Heart right ventricle (tissue), 16 donors: ENCODE measurements at regions not wholly inside any gene's neighbourhood (a gene's known extent, or its start where the extent isn't known, plus 50 kb on each side); places are given as distances from the start of the nearest gene placed in this dataset.

Experiments
- ATAC-seq, 8 donors: fragments of 200-7000 bp; cut with Tn5 transposase; one replicate each; pipeline ENCODE4 v1.9.1; 2020; ENCODE audit warnings: mild to moderate bottlenecking in 8 of 8, moderate library complexity in 8 of 8, moderate number of reproducible peaks in 1 of 8
- DNase-seq, 2 donors: peaks; one replicate each; pipeline ENCODE4 v3.0.0-alpha.2; 2020
- H3K27ac ChIP-seq, 10 donors: fragments of 200-600 bp; sonication (generic) in 2 of 10; one replicate each; pipeline versions ENCODE4 v1.5.0 to v1.8.0; 2020 to 2022; ENCODE audit warnings: mild to moderate bottlenecking in 3 of 10
- H3K27me3 ChIP-seq, 7 donors: fragments of 200-600 bp; one replicate each; pipeline ENCODE4 v1.8.0; 2021 to 2022; ENCODE audit warnings: mild to moderate bottlenecking in 2 of 7
- H3K36me3 ChIP-seq, 9 donors: fragments of 200-600 bp; sonication (generic) in 1 of 9; one replicate each; pipeline versions ENCODE4 v1.5.0 to v1.8.0; 2020 to 2022; ENCODE audit warnings: mild to moderate bottlenecking in 2 of 9
- H3K4me1 ChIP-seq, 9 donors: fragments of 200-600 bp; sonication (generic) in 1 of 9; one replicate each; pipeline versions ENCODE4 v1.5.0 to v1.8.0; 2020 to 2022; ENCODE audit warnings: mild to moderate bottlenecking in 4 of 9
- H3K4me3 ChIP-seq, 10 donors: fragments of 200-600 bp; sonication (generic) in 2 of 10; one replicate each; pipeline versions ENCODE4 v1.5.0 to v1.8.0; 2020 to 2022; ENCODE audit warnings: mild to moderate bottlenecking in 7 of 10, moderate library complexity in 2 of 10
- H3K9me3 ChIP-seq, 11 donors: fragments of 200-600 bp in 10 of 11; sonication (generic) in 2 of 11; one replicate each; pipeline versions ENCODE4 v1.5.0 to v1.8.0; 2013 to 2022; ENCODE audit warnings: mild to moderate bottlenecking in 2 of 11, control low read depth in 1 of 11, moderate library complexity in 1 of 11
- WGBS, 2 donors: extraction: QIAGEN DNeasy Blood & Tissue Kit; methylation state at CpG; one replicate each; pipeline ENCODE4 v1.1.7; 2013; ENCODE audit warnings: inconsistent platforms in 1 of 2; 5-methylcytosine and 5-hydroxymethylcytosine counted together
- intact Hi-C, 10 donors: fragments of 100-400 bp; cut with DNase I; formaldehyde crosslinking; loops; one replicate each; pipeline versions ENCODE4 v1.11.1 to v1.14.2; 2022
- TF ChIP-seq, protein P1 (sequence below), 9 donors: fragments of 200-600 bp; sonication (generic) in 2 of 9; IDR thresholded peaks; one replicate each; pipeline versions ENCODE4 v1.5.0 to v1.8.0; 2021 to 2022; ENCODE audit warnings: antibody characterized with exemption in 9 of 9, mild to moderate bottlenecking in 5 of 9, moderate library complexity in 1 of 9
- donor health status: Arrhythmogenic right ventricular cardiomyopathy.
- donor health status: ischemic (EF 13 %, LVEDD 7.1; RV severe dilation, severe dysfunction).
- donor health status: healthy with polysubstance abuse.
- donor health status: DM: no; HTN: yes; CAD: no.
- donor health status: DM: no; HTN: no; CAD: no.
- donor health status: ischemic (EF 25% LVEDD 6.9; RV normal size, moderate dysfunction).
- donor health status: ischemic (EF 25% LVEDD 5.7; RV mildly dilated, moderate dysfunction).
- donor health status: healthy.
- donor health status: DM: yes; HTN: yes; CAD: no.
- donor health status: Ischemic cardiomyopathy.
- donor health status: ischemic (EF 35%, LVEDD 5.7; RV mildly dilated, moderate dysfunction).
- donor health status: nonischemic (EF 11% LVEDD 7.7; RV severe dilation, severe dysfunction).
- donor health status: DM: yes; HTN: yes; CAD: no.
- donor health status: PGD.
- donor health status: ischemic (EF 29% LVEDD 5.4; RV normal size, mild dysfunction).
- donor health status: nonischemic (EF 23%, LVEDD 6.1; RV moderate dilation, normal function).

DNA sequence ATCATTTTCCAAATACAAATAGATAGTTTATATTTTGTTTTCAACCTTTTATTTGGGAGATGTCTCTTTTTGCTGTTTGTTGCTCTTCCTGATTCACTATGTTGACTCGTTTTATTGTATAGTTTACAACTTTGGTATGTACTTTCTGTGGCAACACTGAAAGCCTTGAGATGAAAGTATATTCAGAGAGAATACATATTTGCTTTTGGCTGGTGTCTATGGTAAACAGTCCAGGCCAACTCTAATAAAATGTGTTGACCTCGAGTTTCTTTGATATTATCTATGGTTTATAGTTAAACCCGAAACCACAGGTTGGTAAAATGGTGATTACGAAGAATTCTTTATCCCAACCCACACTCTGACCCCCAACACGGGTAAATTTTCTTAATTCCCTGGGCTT lies 919.6 kb upstream of the MAP3K7 start:
- intact Hi-C loops = no loop called here
- DNase-seq (no peak), ATAC-seq (no peak)
- Histone ChIP-seq H3K4me3 (no peak overlapping the region), H3K27ac (no peak overlapping the region), H3K36me3 (no peaks in the 10 kb centered on the region), H3K9me3 (no peaks in the 10 kb centered on the region), H3K27me3 (no peaks in the 10 kb centered on the region), H3K4me1 (no peaks in the 10 kb centered on the region)
- TF ChIP-seq, protein P1, sequence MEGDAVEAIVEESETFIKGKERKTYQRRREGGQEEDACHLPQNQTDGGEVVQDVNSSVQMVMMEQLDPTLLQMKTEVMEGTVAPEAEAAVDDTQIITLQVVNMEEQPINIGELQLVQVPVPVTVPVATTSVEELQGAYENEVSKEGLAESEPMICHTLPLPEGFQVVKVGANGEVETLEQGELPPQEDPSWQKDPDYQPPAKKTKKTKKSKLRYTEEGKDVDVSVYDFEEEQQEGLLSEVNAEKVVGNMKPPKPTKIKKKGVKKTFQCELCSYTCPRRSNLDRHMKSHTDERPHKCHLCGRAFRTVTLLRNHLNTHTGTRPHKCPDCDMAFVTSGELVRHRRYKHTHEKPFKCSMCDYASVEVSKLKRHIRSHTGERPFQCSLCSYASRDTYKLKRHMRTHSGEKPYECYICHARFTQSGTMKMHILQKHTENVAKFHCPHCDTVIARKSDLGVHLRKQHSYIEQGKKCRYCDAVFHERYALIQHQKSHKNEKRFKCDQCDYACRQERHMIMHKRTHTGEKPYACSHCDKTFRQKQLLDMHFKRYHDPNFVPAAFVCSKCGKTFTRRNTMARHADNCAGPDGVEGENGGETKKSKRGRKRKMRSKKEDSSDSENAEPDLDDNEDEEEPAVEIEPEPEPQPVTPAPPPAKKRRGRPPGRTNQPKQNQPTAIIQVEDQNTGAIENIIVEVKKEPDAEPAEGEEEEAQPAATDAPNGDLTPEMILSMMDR (IDR thresholded peaks at IDR 0.05) = no peak
- 80 to 90% methylated on average over 5 of the region's 5 CpGs for WGBS, 2 donors

DNA sequence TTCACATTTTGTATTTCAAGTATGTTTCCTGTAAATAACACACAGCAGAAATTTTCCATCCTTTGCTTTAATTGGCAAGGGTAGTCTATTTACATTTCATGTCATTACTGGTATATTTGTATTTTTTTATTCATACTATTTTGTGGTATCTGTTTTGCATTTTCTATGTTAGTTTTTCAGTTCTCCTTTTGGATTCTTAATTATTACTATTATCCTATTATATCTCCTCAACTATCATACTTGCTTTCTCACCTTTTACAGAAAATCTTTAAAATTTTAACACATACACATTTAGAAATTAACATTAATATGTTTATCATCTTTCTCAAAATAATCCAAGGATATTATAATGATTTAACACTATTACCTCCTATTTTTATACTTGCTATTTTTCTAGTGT lies 918.3 kb upstream of the MAP3K7 start:
- no peak overlapping the region for H3K4me3 ChIP-seq
- intact Hi-C loops = no loop called here
- H3K36me3 ChIP-seq = no peaks in the 10 kb centered on the region
- H3K4me1 ChIP-seq = no peaks in the 10 kb centered on the region
- no peak for DNase-seq
- H3K27ac ChIP-seq = no peak overlapping the region
- no peaks in the 10 kb centered on the region for H3K27me3 ChIP-seq
- no peaks in the 10 kb centered on the region for H3K9me3 ChIP-seq
- no peak for ATAC-seq
- TF ChIP-seq, protein P1 (IDR thresholded peaks at IDR 0.05) = no peak

DNA sequence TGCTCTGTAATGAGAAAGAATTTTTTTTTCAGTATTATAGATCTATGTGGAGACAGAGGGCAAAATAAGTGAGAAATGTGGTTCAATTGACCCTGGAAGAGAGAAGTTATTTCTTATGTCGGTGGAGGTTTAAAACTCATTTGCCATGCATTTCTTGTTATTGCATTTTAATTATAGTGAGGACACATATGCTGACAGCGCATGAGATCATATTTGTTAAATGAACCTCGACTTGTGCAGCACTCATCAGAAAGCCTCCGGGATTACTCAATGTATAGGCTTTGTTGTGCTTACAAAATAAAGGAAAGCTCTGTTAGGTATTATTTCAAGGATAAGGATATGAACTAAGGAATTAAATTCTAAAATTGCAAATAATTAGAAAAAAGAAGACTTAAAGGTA lies 915.1 kb upstream of the MAP3K7 start:
- 73% methylated on average over 4 of the region's 4 CpGs for WGBS, 2 donors
- no peak for DNase-seq
- no peaks in the 10 kb centered on the region for H3K4me1 ChIP-seq
- H3K9me3 ChIP-seq = no peaks in the 10 kb centered on the region
- no peaks in the 10 kb centered on the region for H3K27me3 ChIP-seq
- no peak for ATAC-seq
- H3K27ac ChIP-seq = no peak overlapping the region
- H3K4me3 ChIP-seq = no peak overlapping the region
- no peaks in the 10 kb centered on the region for H3K36me3 ChIP-seq
- TF ChIP-seq, protein P1 (IDR thresholded peaks at IDR 0.05) = no peak
- intact Hi-C loops = no loop called here

DNA sequence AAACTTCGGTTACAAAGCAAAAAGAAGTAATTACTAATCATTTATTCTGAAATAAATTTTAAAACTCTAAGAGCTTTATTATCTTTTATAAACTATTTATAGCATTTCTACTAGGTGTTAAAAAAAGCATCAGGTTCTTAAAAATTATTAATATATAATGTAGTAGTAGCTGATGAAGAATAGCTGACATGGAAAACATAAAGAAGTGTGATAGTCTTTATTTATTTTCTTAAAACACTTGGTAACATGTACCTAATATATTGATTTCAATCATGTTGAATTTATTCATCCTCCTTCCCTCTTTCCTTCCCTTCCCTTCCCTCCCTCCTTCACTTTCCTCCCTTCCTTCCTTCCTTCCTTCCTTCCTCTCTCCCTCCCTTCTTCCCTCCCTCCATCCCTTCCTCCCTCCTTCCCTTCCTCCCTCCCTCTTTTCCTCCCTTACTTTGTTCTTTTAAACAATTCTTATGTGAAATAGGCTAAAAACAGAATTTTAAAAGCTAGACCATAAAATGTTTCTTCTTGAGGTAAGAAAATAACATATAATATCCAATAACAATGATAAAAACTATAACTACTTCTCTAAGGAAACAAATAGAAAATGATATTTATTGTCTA lies 913.9 kb upstream of the MAP3K7 start:
- H3K4me1 ChIP-seq = no peaks in the 10 kb centered on the region
- no peaks in the 10 kb centered on the region for H3K9me3 ChIP-seq
- ATAC-seq = no peak
- H3K27ac ChIP-seq = no peak overlapping the region
- no peak for DNase-seq
- H3K4me3 ChIP-seq = no peak overlapping the region
- TF ChIP-seq, protein P1 (IDR thresholded peaks at IDR 0.05) = no peak
- 92 to 98% methylated on average over 1 of the region's 1 CpG for WGBS, 2 donors
- no peaks in the 10 kb centered on the region for H3K36me3 ChIP-seq
- intact Hi-C loops = no loop called here
- H3K27me3 ChIP-seq = no peaks in the 10 kb centered on the region
